Mesothelial cell of epicardium (in vitro differentiated cells): ENCODE measurements at regions not wholly inside any gene's neighbourhood (a gene's known extent, or its start where the extent isn't known, plus 50 kb on each side); places are given as distances from the start of the nearest gene placed in this dataset.

Experiments
- DNase-seq, 2 experiments: peaks; one replicate each; pipeline ENCODE4 v3.0.0; 2021; ENCODE audit warnings: low spot score in 2 of 2; ENCODE audit not compliant: unreplicated experiment in 2 of 2
- H3K27ac Mint-ChIP-seq: 2 replicates; pipeline ENCODE4 v1.8.0; 2021; ENCODE audit warnings: mixed read lengths
- H3K27me3 Mint-ChIP-seq: 2 replicates; pipeline ENCODE4 v1.8.0; 2021; ENCODE audit warnings: low read depth, mixed read lengths
- H3K36me3 Mint-ChIP-seq: 2 replicates; pipeline ENCODE4 v1.8.0; 2021; ENCODE audit warnings: mixed read lengths
- H3K4me1 Mint-ChIP-seq: 2 replicates; pipeline ENCODE4 v1.8.0; 2021; ENCODE audit warnings: mixed read lengths
- H3K4me3 Mint-ChIP-seq: 2 replicates; pipeline ENCODE4 v1.8.0; 2021; ENCODE audit warnings: mild to moderate bottlenecking, moderate library complexity, mixed read lengths
- H3K9me3 Mint-ChIP-seq: 2 replicates; pipeline ENCODE4 v1.8.0; 2021; ENCODE audit warnings: mixed read lengths
- TF ChIP-seq, protein P1 (sequence below): fragments of 200-600 bp; sonication (generic); IDR thresholded peaks from one replicate; pipeline ENCODE4 v1.5.0; 2021; ENCODE audit warnings: antibody characterized with exemption; ENCODE audit not compliant: unreplicated experiment

DNA sequence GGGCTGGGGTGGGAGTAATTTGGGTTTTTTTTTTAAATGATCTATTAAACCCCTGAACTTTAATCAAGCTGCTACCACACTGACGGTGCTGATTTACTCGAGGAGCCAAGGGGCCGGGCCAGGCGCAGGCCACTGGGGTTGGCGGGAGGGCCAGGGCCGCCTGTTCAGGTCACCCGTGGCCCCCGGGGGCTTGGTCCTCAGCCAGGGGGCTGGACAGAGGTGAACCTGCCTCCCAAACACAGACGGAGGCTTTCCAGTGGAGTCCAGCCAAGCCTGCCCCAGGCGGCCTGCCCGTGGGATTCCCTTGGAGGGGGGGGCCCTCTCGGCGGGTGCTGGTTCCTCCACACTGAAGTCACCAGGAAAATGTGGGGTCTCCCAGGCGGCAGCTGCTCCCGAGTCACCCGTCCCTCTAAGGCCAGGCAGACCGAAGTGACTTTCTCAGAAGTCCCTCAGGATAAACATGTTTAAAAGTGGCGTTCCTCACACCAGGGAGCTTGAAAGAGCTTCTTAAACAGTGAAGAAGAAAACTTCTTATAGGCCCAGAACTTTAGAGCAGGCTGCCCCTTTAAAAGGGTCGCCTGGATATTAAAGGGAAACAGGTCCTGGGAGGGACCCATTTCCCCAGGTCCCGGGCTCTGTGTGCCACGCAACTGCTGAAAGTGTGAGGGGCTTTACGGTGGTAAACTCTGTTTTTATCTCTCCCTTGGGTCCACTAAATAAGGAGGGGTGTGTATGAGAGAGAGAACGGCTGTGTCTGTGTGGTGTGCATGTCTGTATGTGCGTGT lies 167.2 kb upstream of the GSC start:
- Mint-ChIP-seq H3K36me3 (no peaks in the 10 kb centered on the region), H3K4me3 (no peak overlapping the region), H3K4me1 (peaks cover 14% of the 10 kb centered on the region), H3K27me3 (peaks cover 5% of the 10 kb centered on the region), H3K9me3 (no peaks in the 10 kb centered on the region), H3K27ac (no peak overlapping the region)
- no peak for DNase-seq
- TF ChIP-seq, protein P1, sequence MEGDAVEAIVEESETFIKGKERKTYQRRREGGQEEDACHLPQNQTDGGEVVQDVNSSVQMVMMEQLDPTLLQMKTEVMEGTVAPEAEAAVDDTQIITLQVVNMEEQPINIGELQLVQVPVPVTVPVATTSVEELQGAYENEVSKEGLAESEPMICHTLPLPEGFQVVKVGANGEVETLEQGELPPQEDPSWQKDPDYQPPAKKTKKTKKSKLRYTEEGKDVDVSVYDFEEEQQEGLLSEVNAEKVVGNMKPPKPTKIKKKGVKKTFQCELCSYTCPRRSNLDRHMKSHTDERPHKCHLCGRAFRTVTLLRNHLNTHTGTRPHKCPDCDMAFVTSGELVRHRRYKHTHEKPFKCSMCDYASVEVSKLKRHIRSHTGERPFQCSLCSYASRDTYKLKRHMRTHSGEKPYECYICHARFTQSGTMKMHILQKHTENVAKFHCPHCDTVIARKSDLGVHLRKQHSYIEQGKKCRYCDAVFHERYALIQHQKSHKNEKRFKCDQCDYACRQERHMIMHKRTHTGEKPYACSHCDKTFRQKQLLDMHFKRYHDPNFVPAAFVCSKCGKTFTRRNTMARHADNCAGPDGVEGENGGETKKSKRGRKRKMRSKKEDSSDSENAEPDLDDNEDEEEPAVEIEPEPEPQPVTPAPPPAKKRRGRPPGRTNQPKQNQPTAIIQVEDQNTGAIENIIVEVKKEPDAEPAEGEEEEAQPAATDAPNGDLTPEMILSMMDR: no peak

DNA sequence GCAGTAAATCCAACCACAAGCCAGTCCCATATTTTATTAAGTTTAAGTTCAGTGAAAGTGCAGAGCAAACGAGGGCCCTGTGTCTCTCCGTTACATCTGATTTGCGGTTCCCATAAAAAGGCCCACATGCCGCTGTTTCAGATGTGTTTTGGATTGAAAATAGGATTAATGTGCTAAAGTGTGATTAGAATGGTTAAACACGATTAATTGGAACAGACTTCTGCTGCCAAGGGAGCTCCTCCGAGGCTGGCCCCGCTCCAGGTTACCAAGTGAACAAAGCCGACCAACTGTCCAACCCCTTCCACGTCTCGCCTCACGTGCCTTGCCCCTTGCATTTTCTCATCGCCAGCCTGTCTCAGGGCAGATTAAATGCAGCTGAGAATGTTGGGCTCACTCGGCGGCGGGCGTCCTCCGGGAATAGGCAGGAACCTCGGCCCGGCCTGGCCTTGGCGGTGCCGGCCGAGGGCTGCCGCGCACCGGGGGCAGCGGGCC lies 166.5 kb upstream of the GSC start:
- H3K4me3 Mint-ChIP-seq: peak overlapping the region; percentile 18
- DNase-seq: peak; percentile 54 to 70
- H3K36me3 Mint-ChIP-seq: no peaks in the 10 kb centered on the region
- H3K27ac Mint-ChIP-seq: peak overlapping the region; percentile 89
- TF ChIP-seq, protein P1: no peak
- H3K9me3 Mint-ChIP-seq: no peaks in the 10 kb centered on the region
- peaks cover 5% of the 10 kb centered on the region for H3K27me3 Mint-ChIP-seq
- H3K4me1 Mint-ChIP-seq: peaks cover 14% of the 10 kb centered on the region

DNA sequence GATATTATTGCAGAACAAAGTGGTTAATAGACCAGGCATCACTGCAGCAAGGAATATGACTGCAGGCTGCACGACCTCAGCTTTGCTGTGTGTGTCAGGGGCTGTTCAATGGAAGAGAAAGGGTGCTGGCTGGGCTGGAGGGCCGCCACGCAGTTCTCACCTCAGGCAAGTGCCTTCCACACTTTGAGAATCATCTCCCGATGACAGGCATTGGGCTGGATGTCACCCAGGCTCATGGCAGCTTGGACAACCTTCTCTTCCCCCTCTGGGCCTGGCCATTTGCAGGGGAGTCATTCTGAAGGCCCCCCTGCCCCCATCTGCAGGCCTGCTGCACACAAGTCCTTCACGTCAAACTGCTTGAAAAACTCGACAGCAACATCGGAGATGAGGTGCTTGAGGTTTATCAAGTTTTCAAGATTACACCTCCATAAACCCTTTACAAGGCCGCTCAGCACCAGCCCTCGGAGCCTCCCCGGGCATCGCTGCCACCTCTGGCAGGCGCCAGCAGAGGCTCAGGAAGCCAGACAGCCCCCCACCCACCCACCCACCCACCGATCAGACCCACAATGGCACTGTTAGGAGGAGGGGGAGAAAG lies 165.9 kb upstream of the GSC start:
- no peak for DNase-seq
- Mint-ChIP-seq H3K9me3 (no peaks in the 10 kb centered on the region), H3K27me3 (peaks cover 5% of the 10 kb centered on the region), H3K36me3 (no peaks in the 10 kb centered on the region), H3K27ac (no peak overlapping the region), H3K4me3 (no peak overlapping the region), H3K4me1 (peaks cover 14% of the 10 kb centered on the region)
- TF ChIP-seq, protein P1: no peak

DNA sequence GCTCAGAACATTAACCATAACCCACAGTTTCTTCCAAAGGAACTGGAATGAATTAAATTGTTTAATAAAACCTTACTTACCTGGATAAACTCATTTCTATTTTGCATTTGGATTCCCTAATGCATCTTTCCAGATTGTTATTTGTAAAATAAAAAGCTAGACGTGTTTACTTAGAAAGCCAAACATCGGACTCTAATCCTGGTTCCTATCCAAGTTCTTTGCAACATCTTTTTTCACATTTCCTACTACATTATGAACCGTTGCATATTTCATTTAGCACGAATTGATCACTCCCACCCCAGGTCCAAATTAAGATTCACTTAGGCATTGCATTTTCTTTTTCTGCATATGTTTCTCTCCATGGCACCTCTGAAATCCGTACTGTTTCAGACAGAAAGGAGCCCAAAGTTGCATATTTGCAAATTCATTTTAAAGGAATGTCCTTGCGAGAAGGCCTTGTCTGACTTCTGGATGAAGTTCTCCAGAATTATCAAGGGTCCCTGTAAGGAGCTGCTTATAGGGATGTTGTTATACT lies 164.4 kb upstream of the GSC start:
- DNase-seq: no peak
- Mint-ChIP-seq H3K36me3 (no peaks in the 10 kb centered on the region), H3K9me3 (no peaks in the 10 kb centered on the region), H3K4me3 (no peak overlapping the region), H3K27me3 (peaks cover 5% of the 10 kb centered on the region), H3K27ac (no peak overlapping the region), H3K4me1 (peaks cover 14% of the 10 kb centered on the region)
- TF ChIP-seq, protein P1: no peak

DNA sequence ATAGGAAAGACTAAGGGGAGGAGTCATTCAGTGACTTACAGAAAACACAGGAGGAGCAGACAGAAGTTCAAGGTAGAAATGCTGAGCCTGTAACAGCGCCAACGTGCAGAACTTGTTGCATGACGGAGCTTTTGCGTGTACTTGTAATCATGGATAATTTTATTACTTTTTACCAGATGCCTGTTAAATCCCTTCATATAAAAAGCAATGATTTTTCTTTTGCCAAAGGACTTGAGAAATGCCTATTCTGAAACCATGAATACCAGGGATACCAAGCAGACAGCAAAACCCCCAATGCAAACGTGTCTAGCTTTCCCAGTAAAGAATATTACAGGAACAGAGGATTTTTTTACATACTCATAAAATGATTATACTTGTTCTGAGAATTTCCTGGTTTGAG lies 163.6 kb upstream of the GSC start:
- TF ChIP-seq, protein P1: no peak
- Mint-ChIP-seq H3K27ac (no peak overlapping the region), H3K4me1 (peaks cover 14% of the 10 kb centered on the region), H3K9me3 (no peaks in the 10 kb centered on the region), H3K4me3 (no peak overlapping the region), H3K27me3 (peaks cover 5% of the 10 kb centered on the region), H3K36me3 (no peaks in the 10 kb centered on the region)
- DNase-seq: no peak
